Left lobe of liver (tissue), 2 donors: ENCODE measurements at regions not wholly inside any gene's neighbourhood (a gene's known extent, or its start where the extent isn't known, plus 50 kb on each side); places are given as distances from the start of the nearest gene placed in this dataset.

Experiments
- ATAC-seq: fragments of 200-7000 bp; cut with Tn5 transposase; one replicate; pipeline ENCODE4 v1.9.1; 2020; ENCODE audit warnings: mild to moderate bottlenecking, moderate library complexity
- DNase-seq: peaks from one replicate; pipeline ENCODE4 v3.0.0-alpha.2; 2020; ENCODE audit warnings: low spot score
- donor health status: DM: no; HTN: no; CAD: no; lungs with moderate emphysema.
- donor health status: DM: no; HTN: yes; CAD: no.

GRCh38 chr15:47473106-47473725 is 244.1 kb upstream of the SEMA6D start:
- no peak for ATAC-seq
- DNase-seq: no peak

GRCh38 chr15:47473832-47474231 is 243.5 kb upstream of the SEMA6D start:
- ATAC-seq (peak; percentile 49), DNase-seq (no peak)

- no peak for DNase-seq
- no peak for ATAC-seq
Measured at GRCh38 chr15:47475336-47475735, 242.0 kb upstream of the SEMA6D start.

GRCh38 chr15:47477341-47477740 is 240.0 kb upstream of the SEMA6D start:
- DNase-seq: no peak
- ATAC-seq: no peak

GRCh38 chr15:47484059-47484458 is 233.2 kb upstream of the SEMA6D start:
- no peak for DNase-seq
- no peak for ATAC-seq

- no peak for DNase-seq
- no peak for ATAC-seq
Measured at GRCh38 chr15:47484997-47485396, 232.3 kb upstream of the SEMA6D start.

- DNase-seq: no peak
- no peak for ATAC-seq
Measured at GRCh38 chr15:47485419-47485818, 231.9 kb upstream of the SEMA6D start.

GRCh38 chr15:47486040-47486439 is 231.3 kb upstream of the SEMA6D start:
- no peak for ATAC-seq
- no peak for DNase-seq

GRCh38 chr15:47492195-47492594 is 225.1 kb upstream of the SEMA6D start:
- no peak for ATAC-seq
- DNase-seq: no peak

GRCh38 chr15:47493357-47494247 is 223.7 kb upstream of the SEMA6D start:
- ATAC-seq (no peak), DNase-seq (no peak)

- DNase-seq (no peak), ATAC-seq (no peak)
Measured at GRCh38 chr15:47496343-47497185, 220.7 kb upstream of the SEMA6D start.

GRCh38 chr15:47500842-47501241 is 216.5 kb upstream of the SEMA6D start:
- ATAC-seq (no peak), DNase-seq (no peak)

GRCh38 chr15:47502041-47502440 is 215.3 kb upstream of the SEMA6D start:
- DNase-seq (no peak), ATAC-seq (no peak)

GRCh38 chr15:47503876-47504275 is 213.4 kb upstream of the SEMA6D start:
- DNase-seq (no peak), ATAC-seq (no peak)

GRCh38 chr15:47504624-47505256 is 212.6 kb upstream of the SEMA6D start:
- ATAC-seq (no peak), DNase-seq (no peak)

GRCh38 chr15:47505712-47506328 is 211.5 kb upstream of the SEMA6D start:
- DNase-seq: no peak
- ATAC-seq: no peak

- DNase-seq (no peak), ATAC-seq (no peak)
Measured at GRCh38 chr15:47506329-47507100, 210.8 kb upstream of the SEMA6D start.

GRCh38 chr15:47507221-47507985 is 209.9 kb upstream of the SEMA6D start:
- no peak for ATAC-seq
- no peak for DNase-seq

- no peak for ATAC-seq
- DNase-seq: no peak
Measured at GRCh38 chr15:47511261-47511660, 206.0 kb upstream of the SEMA6D start.
